CD4-positive, alpha-beta T cell treated with Interleukin-10 for 1 hour (primary cell): ENCODE measurements at regions not wholly inside any gene's neighbourhood (a gene's known extent, or its start where the extent isn't known, plus 50 kb on each side); places are given as distances from the start of the nearest gene placed in this dataset.

Experiments
- DNase-seq: peaks from one replicate; pipeline ENCODE4 v3.0.0-alpha.2; 2020

GRCh38 chr15:94925680-94926079 lies 694.3 kb downstream of the MCTP2 start:
- no peak for DNase-seq

GRCh38 chr15:94927003-94927402 lies 695.6 kb downstream of the MCTP2 start:
- DNase-seq: no peak

- no peak for DNase-seq
Measured at GRCh38 chr15:94929282-94929681, 697.9 kb downstream of the MCTP2 start.

- no peak for DNase-seq
Measured at GRCh38 chr15:94930441-94930840, 699.1 kb downstream of the MCTP2 start.

- DNase-seq: no peak
Measured at GRCh38 chr15:94930960-94931359, 699.6 kb downstream of the MCTP2 start.

GRCh38 chr15:94934440-94934839 lies 703.1 kb downstream of the MCTP2 start:
- DNase-seq: no peak

- DNase-seq: no peak
Measured at GRCh38 chr15:94937242-94937641, 705.9 kb downstream of the MCTP2 start.

- no peak for DNase-seq
Measured at GRCh38 chr15:94943888-94944287, 712.5 kb downstream of the MCTP2 start.

GRCh38 chr15:94951538-94951937 lies 720.2 kb downstream of the MCTP2 start:
- DNase-seq: no peak

- DNase-seq: no peak
Measured at GRCh38 chr15:94963953-94964352, 732.6 kb downstream of the MCTP2 start.

GRCh38 chr15:94965593-94965992 lies 734.2 kb downstream of the MCTP2 start:
- no peak for DNase-seq

GRCh38 chr15:94968133-94968532 lies 736.8 kb downstream of the MCTP2 start:
- DNase-seq: no peak

GRCh38 chr15:94970096-94970495 lies 738.7 kb downstream of the MCTP2 start:
- DNase-seq: no peak

- DNase-seq: no peak
Measured at GRCh38 chr15:94970802-94971201, 739.4 kb downstream of the MCTP2 start.

GRCh38 chr15:94972314-94972713 lies 741.0 kb downstream of the MCTP2 start:
- no peak for DNase-seq

GRCh38 chr15:94987085-94987484 lies 755.7 kb downstream of the MCTP2 start:
- no peak for DNase-seq

- DNase-seq: no peak
Measured at GRCh38 chr15:94991718-94992117, 760.4 kb downstream of the MCTP2 start.

GRCh38 chr15:95009635-95010034 lies 778.3 kb downstream of the MCTP2 start:
- no peak for DNase-seq

GRCh38 chr15:95013381-95013780 lies 782.0 kb downstream of the MCTP2 start:
- DNase-seq: no peak

GRCh38 chr15:95016511-95017229 lies 785.3 kb downstream of the MCTP2 start:
- DNase-seq: no peak

- no peak for DNase-seq
Measured at GRCh38 chr15:95017666-95018328, 786.4 kb downstream of the MCTP2 start.

- no peak for DNase-seq
Measured at GRCh38 chr15:95018888-95019545, 787.7 kb downstream of the MCTP2 start.

GRCh38 chr15:95019907-95020306 lies 788.5 kb downstream of the MCTP2 start:
- DNase-seq: no peak

- no peak for DNase-seq
Measured at GRCh38 chr15:95021816-95022215, 790.5 kb downstream of the MCTP2 start.
